IPS-20b (cell line): ENCODE measurements at regions not wholly inside any gene's neighbourhood (a gene's known extent, or its start where the extent isn't known, plus 50 kb on each side); places are given as distances from the start of the nearest gene placed in this dataset.
"Not testable (repeated sequence)": the region's sequence is repeated elsewhere in the genome, so short reads cannot be mapped to it uniquely, and the experiment has no call there.

Experiments used
- H3K27ac ChIP-seq: one replicate; pipeline ENCODE4 v1.5.1; 2013; ENCODE audit warnings: low read length
- H3K27me3 ChIP-seq: 2 replicates; pipeline ENCODE4 v1.6.1; 2013; ENCODE audit warnings: mild to moderate bottlenecking, low read length, inconsistent platforms; ENCODE audit not compliant: insufficient read depth
- H3K36me3 ChIP-seq: 2 replicates; pipeline ENCODE4 v1.6.1; 2013; ENCODE audit warnings: low read depth, mild to moderate bottlenecking, inconsistent platforms, low read length, moderate library complexity; ENCODE audit not compliant: insufficient read depth
- H3K4me1 ChIP-seq: 2 replicates; pipeline ENCODE4 v1.6.1; 2013; ENCODE audit warnings: mild to moderate bottlenecking, control low read depth, inconsistent platforms, low read length, moderate library complexity; ENCODE audit not compliant: insufficient read depth
- H3K4me3 ChIP-seq: 2 replicates; pipeline ENCODE4 v1.5.1; 2013; ENCODE audit warnings: mild to moderate bottlenecking, low read length, inconsistent platforms
- H3K9ac ChIP-seq: 2 replicates; pipeline ENCODE4 v1.6.1; 2013; ENCODE audit warnings: low read depth, mild to moderate bottlenecking, inconsistent platforms, low read length, moderate library complexity
- H3K9me3 ChIP-seq: 2 replicates; pipeline ENCODE4 v1.6.1; 2013; ENCODE audit warnings: mild to moderate bottlenecking, low read depth, low read length, inconsistent platforms; ENCODE audit not compliant: insufficient read depth

GRCh38 chr7:46916581-46916980 lies 665.3 kb downstream of the TNS3 start:
- Histone ChIP-seq H3K27ac (no peak overlapping the region), H3K4me3 (no peak overlapping the region), H3K36me3 (no peaks in the 10 kb centered on the region), H3K9ac (no peak overlapping the region), H3K4me1 (no peaks in the 10 kb centered on the region), H3K9me3 (no peaks in the 10 kb centered on the region), H3K27me3 (no peaks in the 10 kb centered on the region)

- H3K27ac ChIP-seq: no peak overlapping the region
- H3K4me3 ChIP-seq: no peak overlapping the region
- no peaks in the 10 kb centered on the region for H3K4me1 ChIP-seq
- no peaks in the 10 kb centered on the region for H3K9me3 ChIP-seq
- no peak overlapping the region for H3K9ac ChIP-seq
- H3K36me3 ChIP-seq: no peaks in the 10 kb centered on the region
- no peaks in the 10 kb centered on the region for H3K27me3 ChIP-seq
Observed at GRCh38 chr7:46912692-46913091, 669.2 kb downstream of the TNS3 start.

GRCh38 chr7:46909601-46910051 lies 672.3 kb downstream of the TNS3 start:
- Histone ChIP-seq H3K4me3 (no peak overlapping the region), H3K4me1 (no peaks in the 10 kb centered on the region), H3K9me3 (no peaks in the 10 kb centered on the region), H3K27ac (no peak overlapping the region), H3K36me3 (no peaks in the 10 kb centered on the region), H3K9ac (no peak overlapping the region), H3K27me3 (no peaks in the 10 kb centered on the region)

- Histone ChIP-seq H3K9ac (no peak overlapping the region), H3K27me3 (no peaks in the 10 kb centered on the region), H3K4me3 (no peak overlapping the region), H3K4me1 (no peaks in the 10 kb centered on the region), H3K27ac (no peak overlapping the region), H3K9me3 (no peaks in the 10 kb centered on the region), H3K36me3 (no peaks in the 10 kb centered on the region)
Observed at GRCh38 chr7:46908770-46909169, 673.1 kb downstream of the TNS3 start.

- H3K9me3 ChIP-seq, H3K27me3 ChIP-seq, H3K9ac ChIP-seq, H3K4me1 ChIP-seq, H3K4me3 ChIP-seq, H3K27ac ChIP-seq, H3K36me3 ChIP-seq: not testable (repeated sequence)
Observed at GRCh38 chr7:46904523-46904922, 677.4 kb downstream of the TNS3 start.

GRCh38 chr7:46902463-46902862 lies 679.4 kb downstream of the TNS3 start:
- H3K27ac ChIP-seq: no peak overlapping the region
- H3K27me3 ChIP-seq: no peaks in the 10 kb centered on the region
- no peaks in the 10 kb centered on the region for H3K4me1 ChIP-seq
- H3K9ac ChIP-seq: no peak overlapping the region
- H3K4me3 ChIP-seq: no peak overlapping the region
- no peaks in the 10 kb centered on the region for H3K36me3 ChIP-seq
- no peaks in the 10 kb centered on the region for H3K9me3 ChIP-seq

- H3K36me3 ChIP-seq: no peaks in the 10 kb centered on the region
- H3K9ac ChIP-seq: no peak overlapping the region
- no peaks in the 10 kb centered on the region for H3K4me1 ChIP-seq
- H3K4me3 ChIP-seq: no peak overlapping the region
- H3K9me3 ChIP-seq: no peaks in the 10 kb centered on the region
- no peak overlapping the region for H3K27ac ChIP-seq
- H3K27me3 ChIP-seq: no peaks in the 10 kb centered on the region
Observed at GRCh38 chr7:46900312-46901263, 681.3 kb downstream of the TNS3 start.

GRCh38 chr7:46897381-46897780 lies 684.5 kb downstream of the TNS3 start:
- no peaks in the 10 kb centered on the region for H3K27me3 ChIP-seq
- no peaks in the 10 kb centered on the region for H3K4me1 ChIP-seq
- no peak overlapping the region for H3K4me3 ChIP-seq
- H3K36me3 ChIP-seq: no peaks in the 10 kb centered on the region
- no peak overlapping the region for H3K9ac ChIP-seq
- H3K9me3 ChIP-seq: no peaks in the 10 kb centered on the region
- H3K27ac ChIP-seq: no peak overlapping the region

- peaks cover 5% of the 10 kb centered on the region; the same call in 1 of the 2 replicates for H3K9me3 ChIP-seq
Observed at GRCh38 chr7:46886669-46887374, 695.1 kb downstream of the TNS3 start.

GRCh38 chr7:46885167-46885566 lies 696.7 kb downstream of the TNS3 start:
- Histone ChIP-seq H3K36me3 (no peaks in the 10 kb centered on the region), H3K4me3 (no peak overlapping the region), H3K9me3 (peaks cover 5% of the 10 kb centered on the region; the same call in 1 of the 2 replicates), H3K27me3 (no peaks in the 10 kb centered on the region), H3K9ac (no peak overlapping the region), H3K4me1 (0 out of 2 replicates have a peak, but pooled peaks cover 2% of the 10 kb centered on the region), H3K27ac (no peak overlapping the region)

More at GRCh38 chr7:46886669-46887374, 695.1 kb downstream of the TNS3 start:
- Histone ChIP-seq H3K36me3 (no peaks in the 10 kb centered on the region), H3K9ac (no peak overlapping the region), H3K4me3 (no peak overlapping the region), H3K27ac (no peak overlapping the region), H3K27me3 (no peaks in the 10 kb centered on the region), H3K4me1 (no peaks in the 10 kb centered on the region)

GRCh38 chr7:46881507-46882127 lies 700.3 kb downstream of the TNS3 start:
- Histone ChIP-seq H3K4me1 (0 out of 2 replicates have a peak, but pooled peaks cover 2% of the 10 kb centered on the region), H3K9me3 (no peaks in the 10 kb centered on the region), H3K36me3 (no peaks in the 10 kb centered on the region), H3K4me3 (no peak overlapping the region), H3K27me3 (no peaks in the 10 kb centered on the region), H3K27ac (no peak overlapping the region), H3K9ac (no peak overlapping the region)
